H9 (cell line): ENCODE measurements at regions not wholly inside any gene's neighbourhood (a gene's known extent, or its start where the extent isn't known, plus 50 kb on each side); places are given as distances from the start of the nearest gene placed in this dataset.
"Not testable (repeated sequence)": the region's sequence is repeated elsewhere in the genome, so short reads cannot be mapped to it uniquely, and the experiment has no call there.

ENCODE experiments used
- DNase-seq: peaks from one replicate; pipeline ENCODE4 v3.0.0-alpha.2; 2017
- H2AFZ ChIP-seq: one replicate; pipeline ENCODE4 v1.6.1; 2013; ENCODE audit warnings: mild to moderate bottlenecking, low read length, control low read depth, moderate library complexity
- H2AK5ac ChIP-seq: 2 replicates; pipeline ENCODE4 v1.6.1; 2013; ENCODE audit warnings: low read length, control low read depth, mixed read lengths; ENCODE audit not compliant: insufficient read length
- H2BK120ac ChIP-seq: one replicate; pipeline ENCODE4 v1.6.1; 2013; ENCODE audit warnings: low read depth, mild to moderate bottlenecking, low read length, control low read depth, inconsistent platforms; ENCODE audit not compliant: poor library complexity, severe bottlenecking
- H2BK12ac ChIP-seq: 2 replicates; pipeline ENCODE4 v1.6.1; 2013; ENCODE audit warnings: low read length, control low read depth, mixed read lengths, low read depth; ENCODE audit not compliant: insufficient read length
- H2BK15ac ChIP-seq: 2 replicates; pipeline ENCODE4 v1.6.1; 2013; ENCODE audit warnings: low read depth, low read length, control low read depth
- H2BK20ac ChIP-seq: one replicate; pipeline ENCODE4 v1.6.1; 2013; ENCODE audit warnings: low read depth, mild to moderate bottlenecking, low read length, control low read depth, inconsistent platforms; ENCODE audit not compliant: poor library complexity, severe bottlenecking
- H2BK5ac ChIP-seq: 2 replicates; pipeline ENCODE4 v1.6.1; 2013; ENCODE audit warnings: low read length, control low read depth, mixed read lengths; ENCODE audit not compliant: insufficient read length
- H3K14ac ChIP-seq: 2 replicates; pipeline ENCODE4 v1.6.1; 2013; ENCODE audit warnings: low read length, control low read depth; ENCODE audit not compliant: insufficient read depth
- H3K18ac ChIP-seq: 2 replicates; pipeline ENCODE4 v1.6.1; 2013; ENCODE audit warnings: low read depth, mild to moderate bottlenecking, mixed read lengths, low read length, control low read depth; ENCODE audit not compliant: insufficient read length
- H3K23ac ChIP-seq: 2 replicates; pipeline ENCODE4 v1.6.1; 2013; ENCODE audit warnings: low read length, control low read depth, mixed read lengths, low read depth; ENCODE audit not compliant: insufficient read length
- H3K23me2 ChIP-seq: 2 replicates; pipeline ENCODE4 v1.6.1; 2013; ENCODE audit warnings: low read depth, mild to moderate bottlenecking, mixed read lengths, low read length, control low read depth; ENCODE audit not compliant: insufficient read length, poor library complexity, severe bottlenecking
- H3K27ac ChIP-seq: 2 replicates; pipeline ENCODE4 v1.5.1; 2013; ENCODE audit warnings: low read length, control low read depth, mixed read lengths, low read depth; ENCODE audit not compliant: insufficient read length
- H3K27me3 ChIP-seq: 2 replicates; pipeline ENCODE4 v1.6.1; 2013; ENCODE audit warnings: low read length, control low read depth, inconsistent platforms; ENCODE audit not compliant: insufficient read depth
- H3K4ac ChIP-seq: 2 replicates; pipeline ENCODE4 v1.6.1; 2013; ENCODE audit warnings: low read depth, mild to moderate bottlenecking, control low read depth, inconsistent platforms, low read length, moderate library complexity
- H3K4me1 ChIP-seq: 2 replicates; pipeline ENCODE4 v1.6.1; 2013; ENCODE audit warnings: low read length, control low read depth, inconsistent platforms; ENCODE audit not compliant: insufficient read depth
- H3K4me2 ChIP-seq: 2 replicates; pipeline ENCODE4 v1.6.1; 2013; ENCODE audit warnings: low read length, control low read depth, mixed read lengths; ENCODE audit not compliant: insufficient read length, insufficient read depth
- H3K56ac ChIP-seq: 2 replicates; pipeline ENCODE4 v1.6.1; 2013; ENCODE audit warnings: low read depth, mild to moderate bottlenecking, mixed read lengths, low read length, control low read depth; ENCODE audit not compliant: insufficient read length
- H3K79me1 ChIP-seq: 2 replicates; pipeline ENCODE4 v1.6.1; 2013; ENCODE audit warnings: low read depth, mild to moderate bottlenecking, moderate library complexity, low read length, control low read depth, inconsistent platforms; ENCODE audit not compliant: insufficient read depth, poor library complexity, severe bottlenecking
- H3K79me2 ChIP-seq: 2 replicates; pipeline ENCODE4 v1.6.1; 2013; ENCODE audit warnings: low read length, control low read depth, inconsistent platforms; ENCODE audit not compliant: insufficient read depth
- H3K9ac ChIP-seq: 2 replicates; pipeline ENCODE4 v1.6.1; 2013; ENCODE audit warnings: low read length, control low read depth, mixed read lengths; ENCODE audit not compliant: insufficient read length; ENCODE audit errors: extremely low read depth
- H3K9me3 ChIP-seq: one replicate; pipeline ENCODE4 v1.6.1; 2013; ENCODE audit warnings: low read depth, low read length, inconsistent platforms; ENCODE audit not compliant: control insufficient read depth
- H3T11ph ChIP-seq: one replicate; pipeline ENCODE4 v1.6.1; 2013; ENCODE audit warnings: mild to moderate bottlenecking, low read length, control low read depth, inconsistent platforms
- H4K20me1 ChIP-seq: one replicate; pipeline ENCODE4 v1.6.1; 2013; ENCODE audit not compliant: control insufficient read depth, insufficient read length, insufficient read depth
- H4K5ac ChIP-seq: 2 replicates; pipeline ENCODE4 v1.6.1; 2013; ENCODE audit warnings: low read depth, mild to moderate bottlenecking, mixed read lengths, low read length, control low read depth; ENCODE audit not compliant: insufficient read length
- H4K8ac ChIP-seq: replicated peaks from 2 replicates; pipeline ENCODE4 v1.6.1; 2013; ENCODE audit warnings: low read length, control low read depth, mixed read lengths, low read depth; ENCODE audit not compliant: insufficient read length
- H4K91ac ChIP-seq: 2 replicates; pipeline ENCODE4 v1.6.1; 2013; ENCODE audit warnings: low read depth, mild to moderate bottlenecking, moderate library complexity, mixed read lengths, low read length, control low read depth; ENCODE audit not compliant: insufficient read length
- H3K27ac Mint-ChIP-seq, 3 experiments: 2 replicates in 2 of 3; 3 replicates in 1 of 3; pipeline ENCODE4 v1.8.0; 2020 to 2021; ENCODE audit warnings: mixed read lengths in 3 of 3, mild to moderate bottlenecking in 1 of 3, moderate library complexity in 1 of 3
- H3K27me3 Mint-ChIP-seq: 2 replicates; pipeline ENCODE4 v1.8.0; 2021; ENCODE audit warnings: low read depth, mild to moderate bottlenecking, moderate library complexity, mixed read lengths
- H3K36me3 Mint-ChIP-seq, 3 experiments: 2 replicates in 2 of 3; 3 replicates in 1 of 3; pipeline ENCODE4 v1.8.0; 2020 to 2021; ENCODE audit warnings: low read depth in 3 of 3, mixed read lengths in 3 of 3; ENCODE audit not compliant: insufficient read depth in 1 of 3
- H3K4me1 Mint-ChIP-seq, 2 experiments: 2 replicates each; pipeline ENCODE4 v1.8.0; 2020; ENCODE audit warnings: mixed read lengths in 2 of 2
- H3K4me3 Mint-ChIP-seq, 2 experiments: 2 replicates in 1 of 2; 3 replicates in 1 of 2; pipeline ENCODE4 v1.8.0; 2020 to 2021; ENCODE audit warnings: mild to moderate bottlenecking in 2 of 2, mixed read lengths in 2 of 2, moderate library complexity in 1 of 2
- H3K9me3 Mint-ChIP-seq, 2 experiments: 2 replicates in 1 of 2; 3 replicates in 1 of 2; pipeline ENCODE4 v1.8.0; 2020; ENCODE audit warnings: mild to moderate bottlenecking in 2 of 2, mixed read lengths in 2 of 2, moderate library complexity in 1 of 2
- WGBS: extraction: QIAGEN DNeasy Blood & Tissue Kit; methylation state at CpG from one replicate; pipeline ENCODE4 v1.1.7; 2013; ENCODE audit warnings: missing lambda C conversion rate, low lambda C conversion rate, mixed read lengths; ENCODE audit not compliant: insufficient read length; ENCODE audit errors: extremely low coverage; 5-methylcytosine and 5-hydroxymethylcytosine counted together

- not testable (repeated sequence) for H2AK5ac ChIP-seq, H4K91ac ChIP-seq, H3K14ac ChIP-seq, H3K4me1 Mint-ChIP-seq, H3K27ac Mint-ChIP-seq, H4K20me1 ChIP-seq, H3K56ac ChIP-seq, DNase-seq, H3K18ac ChIP-seq, H4K5ac ChIP-seq, H3K27me3 ChIP-seq, H3K9ac ChIP-seq, H3K79me2 ChIP-seq, H3K4me2 ChIP-seq, H2BK5ac ChIP-seq, H3K23ac ChIP-seq, H3K27me3 Mint-ChIP-seq, H3K23me2 ChIP-seq, H2BK20ac ChIP-seq, H3K4me3 Mint-ChIP-seq, H2BK12ac ChIP-seq, H3K9me3 ChIP-seq, H2AFZ ChIP-seq, H3K4me1 ChIP-seq, H3K79me1 ChIP-seq, H3T11ph ChIP-seq, H2BK120ac ChIP-seq, H3K4ac ChIP-seq, H4K8ac ChIP-seq, H2BK15ac ChIP-seq, H3K9me3 Mint-ChIP-seq, H3K27ac ChIP-seq
- H3K36me3 Mint-ChIP-seq, result peaks cover 2 to 35% (median 9%) of the 10 kb centered on the region in 3 experiments; a peak in 4 of 7 replicates
- WGBS, result no CpG with 5 or more reads among the region's 2 CpGs
Measured at GRCh38 chr1:148426940-148427611, 56.0 kb downstream of the PPIAL4G start.

GRCh38 chr1:148426385-148426784 lies 56.7 kb downstream of the PPIAL4G start:
- not testable (repeated sequence) for H4K20me1 ChIP-seq, H3T11ph ChIP-seq, H3K23me2 ChIP-seq, H3K4me1 Mint-ChIP-seq, H3K79me2 ChIP-seq, H3K56ac ChIP-seq, H4K8ac ChIP-seq, H3K27ac ChIP-seq, H3K4ac ChIP-seq, H3K9me3 Mint-ChIP-seq, H2BK120ac ChIP-seq, H3K14ac ChIP-seq, H2BK20ac ChIP-seq, H3K4me1 ChIP-seq, H2AFZ ChIP-seq, H2BK12ac ChIP-seq, H3K23ac ChIP-seq, H3K4me3 Mint-ChIP-seq, H3K18ac ChIP-seq, H4K5ac ChIP-seq, H3K9ac ChIP-seq, H2AK5ac ChIP-seq, H3K4me2 ChIP-seq, H3K79me1 ChIP-seq, DNase-seq, H2BK15ac ChIP-seq, H3K27ac Mint-ChIP-seq, H4K91ac ChIP-seq, H3K9me3 ChIP-seq, H3K27me3 Mint-ChIP-seq, H3K27me3 ChIP-seq, H2BK5ac ChIP-seq
- peaks cover 2 to 33% (median 9%) of the 10 kb centered on the region in 3 experiments; a peak in 4 of 7 replicates for H3K36me3 Mint-ChIP-seq
- no CpG with 5 or more reads among the region's 2 CpGs for WGBS
